H9 (cell line): ENCODE measurements at regions not wholly inside any gene's neighbourhood (a gene's known extent, or its start where the extent isn't known, plus 50 kb on each side); places are given as distances from the start of the nearest gene placed in this dataset.

Experiments
- DNase-seq: peaks from one replicate; pipeline ENCODE4 v3.0.0-alpha.2; 2017
- H2AFZ ChIP-seq: one replicate; pipeline ENCODE4 v1.6.1; 2013; ENCODE audit warnings: mild to moderate bottlenecking, low read length, control low read depth, moderate library complexity
- H2AK5ac ChIP-seq: 2 replicates; pipeline ENCODE4 v1.6.1; 2013; ENCODE audit warnings: low read length, control low read depth, mixed read lengths; ENCODE audit not compliant: insufficient read length
- H2BK120ac ChIP-seq: one replicate; pipeline ENCODE4 v1.6.1; 2013; ENCODE audit warnings: low read depth, mild to moderate bottlenecking, low read length, control low read depth, inconsistent platforms; ENCODE audit not compliant: poor library complexity, severe bottlenecking
- H2BK12ac ChIP-seq: 2 replicates; pipeline ENCODE4 v1.6.1; 2013; ENCODE audit warnings: low read length, control low read depth, mixed read lengths, low read depth; ENCODE audit not compliant: insufficient read length
- H2BK15ac ChIP-seq: 2 replicates; pipeline ENCODE4 v1.6.1; 2013; ENCODE audit warnings: low read depth, low read length, control low read depth
- H2BK20ac ChIP-seq: one replicate; pipeline ENCODE4 v1.6.1; 2013; ENCODE audit warnings: low read depth, mild to moderate bottlenecking, low read length, control low read depth, inconsistent platforms; ENCODE audit not compliant: poor library complexity, severe bottlenecking
- H2BK5ac ChIP-seq: 2 replicates; pipeline ENCODE4 v1.6.1; 2013; ENCODE audit warnings: low read length, control low read depth, mixed read lengths; ENCODE audit not compliant: insufficient read length
- H3K14ac ChIP-seq: 2 replicates; pipeline ENCODE4 v1.6.1; 2013; ENCODE audit warnings: low read length, control low read depth; ENCODE audit not compliant: insufficient read depth
- H3K18ac ChIP-seq: 2 replicates; pipeline ENCODE4 v1.6.1; 2013; ENCODE audit warnings: low read depth, mild to moderate bottlenecking, mixed read lengths, low read length, control low read depth; ENCODE audit not compliant: insufficient read length
- H3K23ac ChIP-seq: 2 replicates; pipeline ENCODE4 v1.6.1; 2013; ENCODE audit warnings: low read length, control low read depth, mixed read lengths, low read depth; ENCODE audit not compliant: insufficient read length
- H3K23me2 ChIP-seq: 2 replicates; pipeline ENCODE4 v1.6.1; 2013; ENCODE audit warnings: low read depth, mild to moderate bottlenecking, mixed read lengths, low read length, control low read depth; ENCODE audit not compliant: insufficient read length, poor library complexity, severe bottlenecking
- H3K27ac ChIP-seq: 2 replicates; pipeline ENCODE4 v1.5.1; 2013; ENCODE audit warnings: low read length, control low read depth, mixed read lengths, low read depth; ENCODE audit not compliant: insufficient read length
- H3K27me3 ChIP-seq: 2 replicates; pipeline ENCODE4 v1.6.1; 2013; ENCODE audit warnings: low read length, control low read depth, inconsistent platforms; ENCODE audit not compliant: insufficient read depth
- H3K4ac ChIP-seq: 2 replicates; pipeline ENCODE4 v1.6.1; 2013; ENCODE audit warnings: low read depth, mild to moderate bottlenecking, control low read depth, inconsistent platforms, low read length, moderate library complexity
- H3K4me1 ChIP-seq: 2 replicates; pipeline ENCODE4 v1.6.1; 2013; ENCODE audit warnings: low read length, control low read depth, inconsistent platforms; ENCODE audit not compliant: insufficient read depth
- H3K4me2 ChIP-seq: 2 replicates; pipeline ENCODE4 v1.6.1; 2013; ENCODE audit warnings: low read length, control low read depth, mixed read lengths; ENCODE audit not compliant: insufficient read length, insufficient read depth
- H3K56ac ChIP-seq: 2 replicates; pipeline ENCODE4 v1.6.1; 2013; ENCODE audit warnings: low read depth, mild to moderate bottlenecking, mixed read lengths, low read length, control low read depth; ENCODE audit not compliant: insufficient read length
- H3K79me1 ChIP-seq: 2 replicates; pipeline ENCODE4 v1.6.1; 2013; ENCODE audit warnings: low read depth, mild to moderate bottlenecking, moderate library complexity, low read length, control low read depth, inconsistent platforms; ENCODE audit not compliant: insufficient read depth, poor library complexity, severe bottlenecking
- H3K79me2 ChIP-seq: 2 replicates; pipeline ENCODE4 v1.6.1; 2013; ENCODE audit warnings: low read length, control low read depth, inconsistent platforms; ENCODE audit not compliant: insufficient read depth
- H3K9ac ChIP-seq: 2 replicates; pipeline ENCODE4 v1.6.1; 2013; ENCODE audit warnings: low read length, control low read depth, mixed read lengths; ENCODE audit not compliant: insufficient read length; ENCODE audit errors: extremely low read depth
- H3K9me3 ChIP-seq: one replicate; pipeline ENCODE4 v1.6.1; 2013; ENCODE audit warnings: low read depth, low read length, inconsistent platforms; ENCODE audit not compliant: control insufficient read depth
- H3T11ph ChIP-seq: one replicate; pipeline ENCODE4 v1.6.1; 2013; ENCODE audit warnings: mild to moderate bottlenecking, low read length, control low read depth, inconsistent platforms
- H4K20me1 ChIP-seq: one replicate; pipeline ENCODE4 v1.6.1; 2013; ENCODE audit not compliant: control insufficient read depth, insufficient read length, insufficient read depth
- H4K5ac ChIP-seq: 2 replicates; pipeline ENCODE4 v1.6.1; 2013; ENCODE audit warnings: low read depth, mild to moderate bottlenecking, mixed read lengths, low read length, control low read depth; ENCODE audit not compliant: insufficient read length
- H4K8ac ChIP-seq: replicated peaks from 2 replicates; pipeline ENCODE4 v1.6.1; 2013; ENCODE audit warnings: low read length, control low read depth, mixed read lengths, low read depth; ENCODE audit not compliant: insufficient read length
- H4K91ac ChIP-seq: 2 replicates; pipeline ENCODE4 v1.6.1; 2013; ENCODE audit warnings: low read depth, mild to moderate bottlenecking, moderate library complexity, mixed read lengths, low read length, control low read depth; ENCODE audit not compliant: insufficient read length
- H3K27ac Mint-ChIP-seq, 3 experiments: 2 replicates in 2 of 3; 3 replicates in 1 of 3; pipeline ENCODE4 v1.8.0; 2020 to 2021; ENCODE audit warnings: mixed read lengths in 3 of 3, mild to moderate bottlenecking in 1 of 3, moderate library complexity in 1 of 3
- H3K27me3 Mint-ChIP-seq: 2 replicates; pipeline ENCODE4 v1.8.0; 2021; ENCODE audit warnings: low read depth, mild to moderate bottlenecking, moderate library complexity, mixed read lengths
- H3K36me3 Mint-ChIP-seq, 3 experiments: 2 replicates in 2 of 3; 3 replicates in 1 of 3; pipeline ENCODE4 v1.8.0; 2020 to 2021; ENCODE audit warnings: low read depth in 3 of 3, mixed read lengths in 3 of 3; ENCODE audit not compliant: insufficient read depth in 1 of 3
- H3K4me1 Mint-ChIP-seq, 2 experiments: 2 replicates each; pipeline ENCODE4 v1.8.0; 2020; ENCODE audit warnings: mixed read lengths in 2 of 2
- H3K4me3 Mint-ChIP-seq, 2 experiments: 2 replicates in 1 of 2; 3 replicates in 1 of 2; pipeline ENCODE4 v1.8.0; 2020 to 2021; ENCODE audit warnings: mild to moderate bottlenecking in 2 of 2, mixed read lengths in 2 of 2, moderate library complexity in 1 of 2
- H3K9me3 Mint-ChIP-seq, 2 experiments: 2 replicates in 1 of 2; 3 replicates in 1 of 2; pipeline ENCODE4 v1.8.0; 2020; ENCODE audit warnings: mild to moderate bottlenecking in 2 of 2, mixed read lengths in 2 of 2, moderate library complexity in 1 of 2
- WGBS: extraction: QIAGEN DNeasy Blood & Tissue Kit; methylation state at CpG from one replicate; pipeline ENCODE4 v1.1.7; 2013; ENCODE audit warnings: missing lambda C conversion rate, low lambda C conversion rate, mixed read lengths; ENCODE audit not compliant: insufficient read length; ENCODE audit errors: extremely low coverage; 5-methylcytosine and 5-hydroxymethylcytosine counted together
- TF ChIP-seq, protein P1 (sequence below): fragments of 200-600 bp; sonication (generic); conservative IDR thresholded peaks from 3 replicates; pipeline ENCODE4 v1.8.0; 2021; ENCODE audit warnings: antibody characterized with exemption, mild to moderate bottlenecking

DNA sequence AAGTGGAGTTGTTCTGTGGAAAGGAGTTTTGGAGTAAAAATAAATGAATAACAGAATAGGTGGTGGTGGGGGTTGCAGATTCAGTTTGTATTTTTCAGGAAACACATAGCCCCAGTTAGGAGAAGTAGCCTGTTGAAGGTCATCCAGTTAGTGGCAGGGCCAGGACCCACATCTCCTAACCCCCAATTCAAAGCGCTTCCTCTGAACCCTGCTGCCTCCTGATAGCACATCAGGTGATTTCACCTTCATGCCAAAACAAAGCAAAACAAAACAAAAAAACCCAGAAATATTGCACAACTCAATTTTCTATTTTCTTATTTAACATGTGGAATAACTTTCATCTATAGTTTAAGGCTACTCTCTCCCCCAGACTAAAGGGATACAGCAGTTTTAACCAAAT, 112.3 kb upstream of the UGP2 start:
- no peak overlapping the region for H3K4ac ChIP-seq
- H3K4me1 Mint-ChIP-seq: peaks cover 26 to 29% of the 10 kb centered on the region in 2 experiments
- H3K9me3 Mint-ChIP-seq: peaks cover 0 to 3% of the 10 kb centered on the region in 2 experiments; a peak in 1 of 5 replicates
- H4K91ac ChIP-seq: no peak overlapping the region
- no peak overlapping the region for H3K18ac ChIP-seq
- H3K4me2 ChIP-seq: no peak overlapping the region
- no peaks in the 10 kb centered on the region for H3K79me2 ChIP-seq
- H2AFZ ChIP-seq: no peak overlapping the region
- no peak overlapping the region for H4K5ac ChIP-seq
- no peak overlapping the region for H2BK5ac ChIP-seq
- H3K27ac ChIP-seq: no peak overlapping the region
- H2BK120ac ChIP-seq: no peak overlapping the region
- H3K56ac ChIP-seq: no peak overlapping the region
- DNase-seq: no peak
- no peak overlapping the region for H3T11ph ChIP-seq
- H3K79me1 ChIP-seq: no peaks in the 10 kb centered on the region
- H2BK20ac ChIP-seq: no peak overlapping the region
- no peaks in the 10 kb centered on the region for H3K27me3 Mint-ChIP-seq
- TF ChIP-seq, protein P1, sequence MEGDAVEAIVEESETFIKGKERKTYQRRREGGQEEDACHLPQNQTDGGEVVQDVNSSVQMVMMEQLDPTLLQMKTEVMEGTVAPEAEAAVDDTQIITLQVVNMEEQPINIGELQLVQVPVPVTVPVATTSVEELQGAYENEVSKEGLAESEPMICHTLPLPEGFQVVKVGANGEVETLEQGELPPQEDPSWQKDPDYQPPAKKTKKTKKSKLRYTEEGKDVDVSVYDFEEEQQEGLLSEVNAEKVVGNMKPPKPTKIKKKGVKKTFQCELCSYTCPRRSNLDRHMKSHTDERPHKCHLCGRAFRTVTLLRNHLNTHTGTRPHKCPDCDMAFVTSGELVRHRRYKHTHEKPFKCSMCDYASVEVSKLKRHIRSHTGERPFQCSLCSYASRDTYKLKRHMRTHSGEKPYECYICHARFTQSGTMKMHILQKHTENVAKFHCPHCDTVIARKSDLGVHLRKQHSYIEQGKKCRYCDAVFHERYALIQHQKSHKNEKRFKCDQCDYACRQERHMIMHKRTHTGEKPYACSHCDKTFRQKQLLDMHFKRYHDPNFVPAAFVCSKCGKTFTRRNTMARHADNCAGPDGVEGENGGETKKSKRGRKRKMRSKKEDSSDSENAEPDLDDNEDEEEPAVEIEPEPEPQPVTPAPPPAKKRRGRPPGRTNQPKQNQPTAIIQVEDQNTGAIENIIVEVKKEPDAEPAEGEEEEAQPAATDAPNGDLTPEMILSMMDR: no peak
- no peaks in the 10 kb centered on the region for H3K23me2 ChIP-seq
- WGBS: no CpG with 5 or more reads among the region's 1 CpG
- no peak overlapping the region for H3K4me3 Mint-ChIP-seq
- no peaks in the 10 kb centered on the region for H3K9me3 ChIP-seq
- H3K36me3 Mint-ChIP-seq: no peaks in the 10 kb centered on the region
- H4K8ac ChIP-seq: no peak overlapping the region
- H3K4me1 ChIP-seq: peaks cover 2% of the 10 kb centered on the region; the same call in 1 of the 2 replicates
- H4K20me1 ChIP-seq: no peaks in the 10 kb centered on the region
- H3K14ac ChIP-seq: no peak overlapping the region
- H2BK12ac ChIP-seq: no peak overlapping the region
- no peak overlapping the region for H2BK15ac ChIP-seq
- H2AK5ac ChIP-seq: no peak overlapping the region
- peak overlapping the region in 1 of 3 experiments; percentile 62; a peak in 2 of 7 replicates for H3K27ac Mint-ChIP-seq
- no peak overlapping the region for H3K23ac ChIP-seq
- no peaks in the 10 kb centered on the region for H3K27me3 ChIP-seq
- H3K9ac ChIP-seq: no peak overlapping the region
